22Rv1 (cell line): ENCODE measurements at regions not wholly inside any gene's neighbourhood (a gene's known extent, or its start where the extent isn't known, plus 50 kb on each side); places are given as distances from the start of the nearest gene placed in this dataset.

Experiments
- CTCF ChIP-seq: fragments of 450-650 bp; IDR thresholded peaks from 2 replicates; pipeline ENCODE4 v1.5.1; 2017; ENCODE audit warnings: mild to moderate bottlenecking
- ZFX ChIP-seq: fragments of 450-650 bp; IDR thresholded peaks from 2 replicates; pipeline ENCODE4 v1.6.1; 2017; ENCODE audit warnings: antibody characterized with exemption, borderline replicate concordance

GRCh38 chr2:75415731-75416130 is 145.0 kb downstream of the EVA1A start:
- TF ChIP-seq CTCF, result no peak
- TF ChIP-seq ZFX, result no peak
